ENCODE measurements at regions not wholly inside any gene's neighbourhood (a gene's known extent, or its start where the extent isn't known, plus 50 kb on each side); places are given as distances from the start of the nearest gene placed in this dataset.

GRCh38 chr3:159637883-159638542 lies 350.6 kb upstream of the IL12A start:
- no peaks in the 10 kb centered on the region for H3K27me3 ChIP-seq (replicated peaks in 1 of 7)
- H3K27ac ChIP-seq = no peak overlapping the region
- 75 to 93% (median 89%) methylated on average over 2 of the region's 2 CpGs for WGBS, 5 donors
- TF ChIP-seq POLR2AphosphoS5 (IDR thresholded peaks at IDR 0.05) = no peak
- TF ChIP-seq POLR2A (IDR thresholded peaks at IDR 0.05) = no peak
- no peak for TF ChIP-seq CTCF (IDR thresholded peaks at IDR 0.05 in 8 of 11, conservative IDR thresholded peaks at IDR 0.05 in 3 of 11)
- no peaks in the 10 kb centered on the region for H3K4me1 ChIP-seq
- intact Hi-C loops (cut with DNase I; ENCODE audit: low total_unique reads) = no loop called here
- no peak for DNase-seq
- no peaks in the 10 kb centered on the region for H3K36me3 ChIP-seq
- no peak overlapping the region for H3K4me3 ChIP-seq
- no peaks in the 10 kb centered on the region for H3K9me3 ChIP-seq

- Histone ChIP-seq H3K9me3 (no peaks in the 10 kb centered on the region), H3K27me3 (replicated peaks in 1 of 7) (no peaks in the 10 kb centered on the region), H3K27ac (no peak overlapping the region), H3K4me3 (no peak overlapping the region), H3K36me3 (no peaks in the 10 kb centered on the region), H3K4me1 (no peaks in the 10 kb centered on the region)
- 79 to 98% (median 85%) methylated on average over 4 of the region's 4 CpGs for WGBS, 5 donors
- DNase-seq = no peak
- intact Hi-C loops (cut with DNase I; ENCODE audit: low total_unique reads) = no loop called here
- TF ChIP-seq CTCF (IDR thresholded peaks at IDR 0.05 in 8 of 11, conservative IDR thresholded peaks at IDR 0.05 in 3 of 11) (no peak), POLR2AphosphoS5 (IDR thresholded peaks at IDR 0.05) (no peak), POLR2A (IDR thresholded peaks at IDR 0.05) (no peak)
Observed at GRCh38 chr3:159640225-159640624, 348.4 kb upstream of the IL12A start.

- intact Hi-C loops (cut with DNase I; ENCODE audit: low total_unique reads) = no loop called here
- Histone ChIP-seq H3K4me3 (no peak overlapping the region), H3K36me3 (no peaks in the 10 kb centered on the region), H3K4me1 (no peaks in the 10 kb centered on the region), H3K9me3 (no peaks in the 10 kb centered on the region), H3K27ac (no peak overlapping the region), H3K27me3 (replicated peaks in 1 of 7) (no peaks in the 10 kb centered on the region)
- no peak for TF ChIP-seq POLR2A (IDR thresholded peaks at IDR 0.05)
- TF ChIP-seq CTCF (IDR thresholded peaks at IDR 0.05 in 8 of 11, conservative IDR thresholded peaks at IDR 0.05 in 3 of 11) = no peak
- no peak for TF ChIP-seq POLR2AphosphoS5 (IDR thresholded peaks at IDR 0.05)
- DNase-seq = no peak
Observed at GRCh38 chr3:159643406-159643805, 345.2 kb upstream of the IL12A start.

- no peak for DNase-seq
- no peak overlapping the region for H3K4me3 ChIP-seq
- 70 to 92% (median 78%) methylated on average over 1 of the region's 1 CpG for WGBS, 5 donors
- no peaks in the 10 kb centered on the region for H3K36me3 ChIP-seq
- no peaks in the 10 kb centered on the region for H3K4me1 ChIP-seq
- intact Hi-C loops (cut with DNase I; ENCODE audit: low total_unique reads) = no loop called here
- H3K27ac ChIP-seq = no peak overlapping the region
- no peaks in the 10 kb centered on the region for H3K27me3 ChIP-seq (replicated peaks in 1 of 7)
- TF ChIP-seq POLR2A (IDR thresholded peaks at IDR 0.05) = no peak
- no peak for TF ChIP-seq CTCF (IDR thresholded peaks at IDR 0.05 in 8 of 11, conservative IDR thresholded peaks at IDR 0.05 in 3 of 11)
- no peak for TF ChIP-seq POLR2AphosphoS5 (IDR thresholded peaks at IDR 0.05)
- no peaks in the 10 kb centered on the region for H3K9me3 ChIP-seq
Observed at GRCh38 chr3:159645874-159646273, 342.8 kb upstream of the IL12A start.

Measured in spleen (tissue), 11 donors.